ENCODE measurements at regions not wholly inside any gene's neighbourhood (a gene's known extent, or its start where the extent isn't known, plus 50 kb on each side); places are given as distances from the start of the nearest gene placed in this dataset.

- 72% methylated on average over 3 of the region's 3 CpGs for WGBS
- intact Hi-C loops (cut with DNase I), result no loop called here
Observed at GRCh38 chr7:23973264-23973663, 263.2 kb downstream of the STK31 start.

DNA sequence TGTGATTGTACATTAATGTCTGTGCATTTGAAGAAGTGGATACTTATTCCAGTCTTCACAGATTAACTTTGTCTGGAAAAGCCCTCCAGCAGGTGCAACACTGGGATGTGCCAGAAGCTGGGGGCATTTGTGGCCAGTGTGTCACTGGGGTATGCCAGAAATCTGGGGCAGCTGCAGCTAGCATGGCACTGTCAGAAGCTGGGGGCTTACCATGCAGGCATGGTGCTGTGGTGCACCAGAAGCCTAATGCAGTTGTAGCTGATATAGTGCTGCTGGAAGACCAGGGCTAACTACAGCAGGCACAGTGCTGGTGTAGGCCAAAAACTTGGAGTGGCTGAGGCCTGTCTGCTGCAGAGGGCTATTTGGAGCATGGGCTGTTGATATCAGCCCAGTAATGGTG, 270.1 kb downstream of the STK31 start:
- Histone ChIP-seq H3K36me3 (no peaks in the 10 kb centered on the region), H3K9me3 (no peaks in the 10 kb centered on the region), H3K4me3 (no peak overlapping the region), H3K4me1 (replicated peaks) (peaks cover 3% of the 10 kb centered on the region), H3K27me3 (replicated peaks; ENCODE audit: insufficient read depth) (no peaks in the 10 kb centered on the region), H3K27ac (no peak overlapping the region)
- intact Hi-C loops (cut with DNase I), result no loop called here
- TF ChIP-seq POLR2A (IDR thresholded peaks at IDR 0.05) (no peak), POLR2AphosphoS5 (IDR thresholded peaks at IDR 0.05) (no peak)
- TF ChIP-seq, protein P1, sequence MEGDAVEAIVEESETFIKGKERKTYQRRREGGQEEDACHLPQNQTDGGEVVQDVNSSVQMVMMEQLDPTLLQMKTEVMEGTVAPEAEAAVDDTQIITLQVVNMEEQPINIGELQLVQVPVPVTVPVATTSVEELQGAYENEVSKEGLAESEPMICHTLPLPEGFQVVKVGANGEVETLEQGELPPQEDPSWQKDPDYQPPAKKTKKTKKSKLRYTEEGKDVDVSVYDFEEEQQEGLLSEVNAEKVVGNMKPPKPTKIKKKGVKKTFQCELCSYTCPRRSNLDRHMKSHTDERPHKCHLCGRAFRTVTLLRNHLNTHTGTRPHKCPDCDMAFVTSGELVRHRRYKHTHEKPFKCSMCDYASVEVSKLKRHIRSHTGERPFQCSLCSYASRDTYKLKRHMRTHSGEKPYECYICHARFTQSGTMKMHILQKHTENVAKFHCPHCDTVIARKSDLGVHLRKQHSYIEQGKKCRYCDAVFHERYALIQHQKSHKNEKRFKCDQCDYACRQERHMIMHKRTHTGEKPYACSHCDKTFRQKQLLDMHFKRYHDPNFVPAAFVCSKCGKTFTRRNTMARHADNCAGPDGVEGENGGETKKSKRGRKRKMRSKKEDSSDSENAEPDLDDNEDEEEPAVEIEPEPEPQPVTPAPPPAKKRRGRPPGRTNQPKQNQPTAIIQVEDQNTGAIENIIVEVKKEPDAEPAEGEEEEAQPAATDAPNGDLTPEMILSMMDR (IDR thresholded peaks at IDR 0.05), result no peak
- DNase-seq (ENCODE audit: low spot score), result no peak

More at GRCh38 chr7:23973264-23973663, 263.2 kb downstream of the STK31 start:
- no peaks in the 10 kb centered on the region for H3K27me3 ChIP-seq (replicated peaks; ENCODE audit: insufficient read depth)
- no peak overlapping the region for H3K27ac ChIP-seq
- H3K9me3 ChIP-seq, result no peaks in the 10 kb centered on the region
- no peaks in the 10 kb centered on the region for H3K4me1 ChIP-seq (replicated peaks)
- no peak for DNase-seq (ENCODE audit: low spot score)
- no peaks in the 10 kb centered on the region for H3K36me3 ChIP-seq
- TF ChIP-seq POLR2A (IDR thresholded peaks at IDR 0.05) (no peak), POLR2AphosphoS5 (IDR thresholded peaks at IDR 0.05) (no peak)
- TF ChIP-seq, protein P1 (IDR thresholded peaks at IDR 0.05), result no peak
- H3K4me3 ChIP-seq, result no peak overlapping the region

DNA sequence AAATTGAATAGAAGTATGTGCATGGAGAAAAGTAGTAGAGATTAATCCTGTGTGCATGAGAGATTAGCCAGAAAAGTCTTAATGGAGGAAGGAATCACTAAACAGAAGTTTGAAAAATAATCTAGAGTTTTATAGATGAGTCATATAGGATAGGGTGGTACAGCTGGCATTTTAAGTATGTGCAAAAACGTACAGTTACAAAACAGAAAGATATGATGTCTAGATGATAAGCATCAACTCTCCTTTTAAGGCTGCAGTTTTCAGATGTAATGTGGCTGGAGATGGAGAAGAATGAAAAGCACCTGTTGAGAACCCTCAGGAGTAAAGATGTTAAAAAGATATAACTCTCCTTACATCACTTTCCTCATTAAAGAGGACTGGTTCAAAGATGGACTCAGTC, 271.3 kb downstream of the STK31 start:
- Histone ChIP-seq H3K9me3 (no peaks in the 10 kb centered on the region), H3K4me3 (no peak overlapping the region), H3K27me3 (replicated peaks; ENCODE audit: insufficient read depth) (no peaks in the 10 kb centered on the region), H3K36me3 (no peaks in the 10 kb centered on the region), H3K4me1 (replicated peaks) (peaks cover 3% of the 10 kb centered on the region), H3K27ac (no peak overlapping the region)
- TF ChIP-seq POLR2AphosphoS5 (IDR thresholded peaks at IDR 0.05) (no peak), POLR2A (IDR thresholded peaks at IDR 0.05) (no peak)
- TF ChIP-seq, protein P1 (IDR thresholded peaks at IDR 0.05), result no peak
- 7% methylated on average over 1 of the region's 1 CpG for WGBS
- DNase-seq (ENCODE audit: low spot score), result no peak
- intact Hi-C loops (cut with DNase I), result no loop called here

- Histone ChIP-seq H3K4me1 (replicated peaks) (peaks cover 3% of the 10 kb centered on the region), H3K36me3 (no peaks in the 10 kb centered on the region), H3K9me3 (no peaks in the 10 kb centered on the region), H3K27me3 (replicated peaks; ENCODE audit: insufficient read depth) (no peaks in the 10 kb centered on the region), H3K4me3 (no peak overlapping the region), H3K27ac (no peak overlapping the region)
- intact Hi-C loops (cut with DNase I), result no loop called here
- peak; percentile 62 for TF ChIP-seq POLR2AphosphoS5 (IDR thresholded peaks at IDR 0.05)
- TF ChIP-seq POLR2A (IDR thresholded peaks at IDR 0.05), result no peak
- WGBS, result 28% methylated on average over 3 of the region's 3 CpGs
- DNase-seq (ENCODE audit: low spot score), result peak; percentile 11
Observed at GRCh38 chr7:23981758-23982157, 271.7 kb downstream of the STK31 start.

GRCh38 chr7:24005517-24005916, 278.5 kb upstream of the NPY start:
- H3K4me1 ChIP-seq (replicated peaks), result no peaks in the 10 kb centered on the region
- H3K27me3 ChIP-seq (replicated peaks; ENCODE audit: insufficient read depth), result no peaks in the 10 kb centered on the region
- H3K9me3 ChIP-seq, result no peaks in the 10 kb centered on the region
- H3K36me3 ChIP-seq, result no peaks in the 10 kb centered on the region
- intact Hi-C loops (cut with DNase I), result no loop called here
- DNase-seq (ENCODE audit: low spot score), result no peak
- TF ChIP-seq POLR2AphosphoS5 (IDR thresholded peaks at IDR 0.05), result no peak
- TF ChIP-seq, protein P1 (IDR thresholded peaks at IDR 0.05), result no peak
- no peak for TF ChIP-seq POLR2A (IDR thresholded peaks at IDR 0.05)
- 84% methylated on average over 1 of the region's 1 CpG for WGBS
- H3K27ac ChIP-seq, result no peak overlapping the region
- no peak overlapping the region for H3K4me3 ChIP-seq

Data from prostate gland (tissue), 2 donors.